Colonic mucosa (tissue), 4 donors: ENCODE measurements at regions not wholly inside any gene's neighbourhood (a gene's known extent, or its start where the extent isn't known, plus 50 kb on each side); places are given as distances from the start of the nearest gene placed in this dataset.

Experiments used
- DNase-seq: peaks from one replicate; pipeline ENCODE4 v3.0.0-alpha.2; 2020
- H3K27ac ChIP-seq: fragments of 200-600 bp; one replicate; pipeline ENCODE4 v1.8.0; 2021
- H3K27me3 ChIP-seq: fragments of 200-600 bp; one replicate; pipeline ENCODE4 v1.8.0; 2021
- H3K36me3 ChIP-seq: fragments of 200-600 bp; one replicate; pipeline ENCODE4 v1.8.0; 2021
- H3K4me1 ChIP-seq: fragments of 200-600 bp; one replicate; pipeline ENCODE4 v1.8.0; 2021; ENCODE audit warnings: mild to moderate bottlenecking
- H3K4me3 ChIP-seq: fragments of 200-600 bp; one replicate; pipeline ENCODE4 v1.8.0; 2021
- H3K9ac ChIP-seq, 2 donors: one replicate each; pipeline ENCODE4 v1.7.0; 2013; ENCODE audit warnings: control low read depth in 2 of 2, low read depth in 2 of 2, low read length in 2 of 2
- H3K9me3 ChIP-seq: fragments of 200-600 bp; one replicate; pipeline ENCODE4 v1.8.0; 2021
- CTCF ChIP-seq: fragments of 200-600 bp; IDR thresholded peaks from one replicate; pipeline ENCODE4 v1.8.0; 2022; ENCODE audit warnings: antibody characterized with exemption, mild to moderate bottlenecking
- intact Hi-C: fragments of 100-400 bp; cut with DNase I; formaldehyde crosslinking; loops from one replicate; pipeline ENCODE4 v1.14.1; 2022
- donor health status: healthy.
- donor health status: DM: no; HTN: no; CAD: no.
- donor health status: DM: no; HTN: no; CAD: no.

DNA sequence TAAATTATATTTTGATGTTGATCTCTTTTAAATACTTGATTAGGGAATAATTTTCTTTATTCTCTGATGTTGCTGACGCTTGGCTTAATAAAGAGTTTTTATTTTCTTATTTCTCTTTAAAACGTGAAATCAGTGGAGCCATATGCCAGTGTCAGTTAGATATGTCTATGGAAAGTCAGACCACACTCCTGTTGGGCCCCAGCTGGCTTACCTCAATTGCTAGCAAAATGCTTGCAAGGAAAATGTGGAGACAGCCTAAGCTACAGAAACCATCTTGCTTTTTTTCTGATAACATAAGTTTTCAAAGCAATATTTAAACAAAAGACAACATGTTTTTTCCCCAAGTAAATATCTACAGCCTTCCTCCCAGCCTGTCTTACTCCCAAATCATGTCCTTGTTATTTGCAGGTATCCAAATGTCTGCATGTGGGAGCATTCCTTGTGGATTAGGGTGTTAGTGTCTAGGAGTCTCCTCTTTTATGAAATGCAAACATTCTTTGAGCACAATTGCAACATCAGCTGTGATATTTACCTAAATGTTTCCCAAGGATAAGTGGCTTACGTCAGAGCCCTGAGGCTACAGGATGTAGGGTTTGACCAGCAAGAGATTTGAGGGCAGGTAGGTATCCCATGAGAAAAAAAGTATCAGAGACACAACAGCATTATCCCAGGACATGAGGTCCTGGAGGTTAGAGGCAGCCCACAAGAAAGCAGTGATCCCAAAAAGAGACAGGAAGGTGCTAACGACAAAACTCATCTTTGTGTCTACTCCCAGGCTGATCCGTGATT lies 117.2 kb upstream of the KCNJ15 start:
- Histone ChIP-seq H3K9me3 (no peaks in the 10 kb centered on the region), H3K9ac (no peak overlapping the region), H3K4me3 (no peak overlapping the region), H3K36me3 (no peaks in the 10 kb centered on the region), H3K4me1 (no peaks in the 10 kb centered on the region), H3K27ac (no peak overlapping the region), H3K27me3 (no peaks in the 10 kb centered on the region)
- intact Hi-C loops = no loop called here
- no peak for TF ChIP-seq CTCF
- DNase-seq = no peak

DNA sequence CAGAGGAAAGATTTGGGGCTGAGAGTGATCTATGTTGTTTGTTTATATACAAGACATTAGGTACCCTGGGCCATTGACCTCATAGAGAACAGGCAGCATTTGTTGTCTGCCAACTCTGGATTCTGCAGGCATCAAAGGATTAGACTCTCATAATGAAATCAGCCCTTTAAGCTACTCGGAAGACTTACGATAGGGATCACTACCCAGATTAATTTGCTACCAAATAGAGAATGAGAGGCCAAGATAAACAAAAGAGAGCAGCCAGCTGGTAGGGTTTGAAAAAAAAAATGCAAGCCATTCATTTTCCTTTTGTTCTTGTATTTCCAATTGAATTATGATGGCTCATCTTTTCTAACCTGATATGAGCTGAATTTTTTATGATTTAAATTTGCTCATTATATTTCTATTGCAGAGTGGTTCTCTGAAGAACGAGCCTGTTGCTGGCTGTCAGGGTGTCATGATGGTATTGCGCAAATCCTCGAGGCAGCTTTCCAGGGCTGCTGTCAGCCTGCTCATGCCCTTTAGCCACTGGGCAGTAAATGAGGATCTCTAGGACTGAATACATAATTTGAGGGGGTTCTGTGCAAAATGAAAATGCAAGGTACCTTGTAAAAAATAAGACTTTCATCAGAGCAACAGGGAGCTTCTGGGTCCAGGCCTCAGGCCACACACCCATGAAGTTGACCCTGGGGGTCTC lies 116.4 kb upstream of the KCNJ15 start:
- Histone ChIP-seq H3K4me3 (no peak overlapping the region), H3K9me3 (no peaks in the 10 kb centered on the region), H3K4me1 (no peaks in the 10 kb centered on the region), H3K9ac (no peak overlapping the region), H3K27ac (no peak overlapping the region), H3K36me3 (no peaks in the 10 kb centered on the region), H3K27me3 (no peaks in the 10 kb centered on the region)
- no peak for DNase-seq
- TF ChIP-seq CTCF = no peak
- intact Hi-C loops = no loop called here

DNA sequence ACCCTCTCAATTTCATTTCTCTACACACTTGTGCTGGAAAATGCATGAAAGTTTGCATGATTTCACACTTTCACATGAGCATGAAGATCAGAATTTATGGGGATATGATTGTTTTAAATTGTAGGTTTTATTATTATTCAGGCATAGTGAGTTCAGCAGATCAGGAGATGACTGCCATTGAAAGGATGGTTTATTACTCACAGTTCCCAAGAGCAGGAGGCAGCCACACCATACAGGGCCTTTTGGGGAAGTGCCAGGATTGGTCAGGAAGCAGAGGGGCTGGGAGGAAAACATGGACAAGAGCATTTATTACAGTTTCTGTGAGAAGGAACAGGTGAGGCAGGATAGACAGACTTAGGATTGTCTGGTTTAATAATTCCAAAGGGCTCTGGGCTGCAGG lies 114.6 kb upstream of the KCNJ15 start:
- Histone ChIP-seq H3K27me3 (no peaks in the 10 kb centered on the region), H3K9me3 (no peaks in the 10 kb centered on the region), H3K4me1 (no peaks in the 10 kb centered on the region), H3K9ac (no peak overlapping the region), H3K27ac (no peak overlapping the region), H3K4me3 (no peak overlapping the region), H3K36me3 (no peaks in the 10 kb centered on the region)
- intact Hi-C loops = no loop called here
- TF ChIP-seq CTCF = no peak
- DNase-seq = no peak

- no peak overlapping the region for H3K27ac ChIP-seq
- no peak overlapping the region for H3K9ac ChIP-seq
- no peak for TF ChIP-seq CTCF
- no peaks in the 10 kb centered on the region for H3K9me3 ChIP-seq
- no peaks in the 10 kb centered on the region for H3K36me3 ChIP-seq
- H3K4me3 ChIP-seq = no peak overlapping the region
- H3K4me1 ChIP-seq = no peaks in the 10 kb centered on the region
- DNase-seq = no peak
- no peaks in the 10 kb centered on the region for H3K27me3 ChIP-seq
- intact Hi-C loops = no loop called here
These were observed 112.6 kb upstream of the KCNJ15 start for GRCh38 chr21:38144193-38144592.

DNA sequence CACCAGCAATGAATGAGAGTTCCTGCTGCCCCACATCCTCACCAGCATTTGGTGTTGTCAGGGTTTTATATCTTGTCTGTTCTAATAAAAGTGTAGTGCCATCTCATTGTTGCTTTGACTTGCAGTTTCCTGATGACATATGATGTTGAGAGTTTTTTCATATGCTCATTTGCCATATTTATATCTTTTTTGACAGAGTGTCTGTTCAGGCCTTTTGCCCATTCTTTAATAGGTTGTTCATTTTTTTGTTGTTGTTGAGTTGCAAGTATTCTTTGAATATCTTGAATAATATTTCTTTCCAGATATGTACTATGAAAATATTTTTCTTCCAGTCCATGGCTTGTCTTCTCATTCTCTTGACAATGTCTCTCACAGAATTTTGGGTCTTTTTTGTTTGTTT lies 111.7 kb upstream of the KCNJ15 start:
- Histone ChIP-seq H3K4me1 (no peaks in the 10 kb centered on the region), H3K4me3 (no peak overlapping the region), H3K27me3 (no peaks in the 10 kb centered on the region), H3K36me3 (no peaks in the 10 kb centered on the region), H3K27ac (no peak overlapping the region), H3K9me3 (no peaks in the 10 kb centered on the region), H3K9ac (no peak overlapping the region)
- no peak for DNase-seq
- intact Hi-C loops = no loop called here
- no peak for TF ChIP-seq CTCF
